ENCODE measurements at regions not wholly inside any gene's neighbourhood (a gene's known extent, or its start where the extent isn't known, plus 50 kb on each side); places are given as distances from the start of the nearest gene placed in this dataset.

- no peak for TF ChIP-seq ZNF83 (CRISPR knock-in tag; IDR thresholded peaks at IDR 0.05; ENCODE audit: borderline replicate concordance)
- no peak for TF ChIP-seq ATF5 (CRISPR knock-in tag; IDR thresholded peaks at IDR 0.05; ENCODE audit: low read depth)
- no peak for TF ChIP-seq TARDBP (CRISPR knock-in tag; IDR thresholded peaks at IDR 0.05)
- TF ChIP-seq NR2F1 (CRISPR knock-in tag; IDR thresholded peaks at IDR 0.05) = peak; percentile 74 to 77; a peak in 3 of 4 replicates
- TF ChIP-seq SMAD3 (CRISPR knock-in tag; IDR thresholded peaks at IDR 0.05) = no peak
- TF ChIP-seq DZIP1 (CRISPR knock-in tag; IDR thresholded peaks at IDR 0.05) = no peak
- no peak for TF ChIP-seq CEBPB (IDR thresholded peaks at IDR 0.05; ENCODE audit: borderline replicate concordance, low read depth, low read length)
- TF ChIP-seq ZFP37 (CRISPR knock-in tag; IDR thresholded peaks at IDR 0.05; ENCODE audit: borderline replicate concordance) = no peak
- peak; percentile 67; the same call in 1 of the 2 replicates for TF ChIP-seq AHDC1 (CRISPR knock-in tag; IDR thresholded peaks at IDR 0.05; ENCODE audit: borderline replicate concordance)
- TF ChIP-seq TBL1XR1 (IDR thresholded peaks at IDR 0.05; ENCODE audit: borderline replicate concordance, low read length, partially characterized antibody) = no peak
- no peak for TF ChIP-seq ZBTB14 (CRISPR knock-in tag; IDR thresholded peaks at IDR 0.05)
- TF ChIP-seq FOXP1 (IDR thresholded peaks at IDR 0.05) = no peak
- TF ChIP-seq FOXP1 (CRISPR knock-in tag; IDR thresholded peaks at IDR 0.05) = peak; percentile 41; the same call in 1 of the 2 replicates
- TF ChIP-seq ZKSCAN5 (CRISPR knock-in tag; IDR thresholded peaks at IDR 0.05) = no peak
- no peak for TF ChIP-seq ZNF33B (CRISPR knock-in tag; IDR thresholded peaks at IDR 0.05)
- TF ChIP-seq PREB (CRISPR knock-in tag; IDR thresholded peaks at IDR 0.05) = no peak
- TF ChIP-seq ZNF816 (CRISPR knock-in tag; IDR thresholded peaks at IDR 0.05; ENCODE audit: borderline replicate concordance) = no peak
Measured at GRCh38 chr20:48126227-48126740, 341.0 kb upstream of the SULF2 start (continued).
